ENCODE measurements at regions not wholly inside any gene's neighbourhood (a gene's known extent, or its start where the extent isn't known, plus 50 kb on each side); places are given as distances from the start of the nearest gene placed in this dataset.

GRCh38 chr2:64230540-64230939 lies 86.3 kb upstream of the PELI1 start:
- H3K18ac ChIP-seq (ENCODE audit: low read depth in 1 of 2, low read length in 2 of 2), result no peak overlapping the region
- H4K8ac ChIP-seq (ENCODE audit: low read length), result no peak overlapping the region
- H2BK12ac ChIP-seq (ENCODE audit: low read length in 2 of 2), result no peak overlapping the region
- no peak overlapping the region for H3K14ac ChIP-seq (ENCODE audit: low read length in 2 of 2)
- H2BK15ac ChIP-seq (ENCODE audit: low read depth, poor library complexity, severe bottlenecking), result no peak overlapping the region
- no peak for DNase-seq
- H3K4me3 ChIP-seq (ENCODE audit: insufficient read depth in 1 of 2, low read depth in 1 of 2, low read length in 2 of 2), result no peak overlapping the region
- H3K79me1 ChIP-seq (replicated peaks; ENCODE audit: low read length, poor library complexity, severe bottlenecking), result no peaks in the 10 kb centered on the region
- H3K27me3 ChIP-seq (ENCODE audit: control insufficient read depth in 1 of 2, insufficient read depth in 1 of 2, low read length in 2 of 2), result peaks cover 0 to 21% of the 10 kb centered on the region in 2 experiments
- no peaks in the 10 kb centered on the region for H3K9me3 ChIP-seq (ENCODE audit: control insufficient read depth, low read length)
- H4K91ac ChIP-seq (ENCODE audit: low read length), result no peak overlapping the region
- no peaks in the 10 kb centered on the region for H3K36me3 ChIP-seq (ENCODE audit: control insufficient read depth in 1 of 2, insufficient read depth in 2 of 2, low read depth in 1 of 2, low read length in 2 of 2)
- H3K9ac ChIP-seq (ENCODE audit: low read length), result no peak overlapping the region
- H3K27ac ChIP-seq (ENCODE audit: low read length, poor library complexity, severe bottlenecking), result no peak overlapping the region
- H3K23ac ChIP-seq (ENCODE audit: low read length in 2 of 2), result no peak overlapping the region
- no peak overlapping the region for H3K4ac ChIP-seq (ENCODE audit: low read depth in 1 of 2, low read length in 2 of 2)
- H2AK5ac ChIP-seq (ENCODE audit: low read length, severe bottlenecking), result no peak overlapping the region
- no peak overlapping the region for H3K4me2 ChIP-seq (ENCODE audit: low read length, poor library complexity, severe bottlenecking)
- H3K4me1 ChIP-seq (ENCODE audit: control insufficient read depth, insufficient read depth, low read depth, low read length), result peaks cover 3% of the 10 kb centered on the region
- no peak overlapping the region for H2AFZ ChIP-seq (ENCODE audit: low read depth, low read length)
- no peak overlapping the region for H2BK120ac ChIP-seq (ENCODE audit: low read depth, low read length)
- no peak overlapping the region for H2BK5ac ChIP-seq (ENCODE audit: low read depth, low read length, poor library complexity, severe bottlenecking)

- no peak overlapping the region for H3K27ac ChIP-seq (ENCODE audit: low read length, poor library complexity, severe bottlenecking)
- no peak overlapping the region for H2BK15ac ChIP-seq (ENCODE audit: low read depth, poor library complexity, severe bottlenecking)
- no peak overlapping the region for H2BK120ac ChIP-seq (ENCODE audit: low read depth, low read length)
- H2BK12ac ChIP-seq (ENCODE audit: low read length in 2 of 2), result no peak overlapping the region
- H4K8ac ChIP-seq (ENCODE audit: low read length), result no peak overlapping the region
- no peak overlapping the region for H2AFZ ChIP-seq (ENCODE audit: low read depth, low read length)
- H2BK5ac ChIP-seq (ENCODE audit: low read depth, low read length, poor library complexity, severe bottlenecking), result no peak overlapping the region
- H3K4ac ChIP-seq (ENCODE audit: low read depth in 1 of 2, low read length in 2 of 2), result no peak overlapping the region
- H3K4me3 ChIP-seq (ENCODE audit: insufficient read depth in 1 of 2, low read depth in 1 of 2, low read length in 2 of 2), result no peak overlapping the region
- no peaks in the 10 kb centered on the region for H3K36me3 ChIP-seq (ENCODE audit: control insufficient read depth in 1 of 2, insufficient read depth in 2 of 2, low read depth in 1 of 2, low read length in 2 of 2)
- no peaks in the 10 kb centered on the region for H3K79me1 ChIP-seq (replicated peaks; ENCODE audit: low read length, poor library complexity, severe bottlenecking)
- H3K9me3 ChIP-seq (ENCODE audit: control insufficient read depth, low read length), result no peaks in the 10 kb centered on the region
- peaks cover 3% of the 10 kb centered on the region for H3K4me1 ChIP-seq (ENCODE audit: control insufficient read depth, insufficient read depth, low read depth, low read length)
- H3K4me2 ChIP-seq (ENCODE audit: low read length, poor library complexity, severe bottlenecking), result no peak overlapping the region
- H3K9ac ChIP-seq (ENCODE audit: low read length), result no peak overlapping the region
- no peak overlapping the region for H3K23ac ChIP-seq (ENCODE audit: low read length in 2 of 2)
- no peak overlapping the region for H3K18ac ChIP-seq (ENCODE audit: low read depth in 1 of 2, low read length in 2 of 2)
- peaks cover 0 to 21% of the 10 kb centered on the region in 2 experiments for H3K27me3 ChIP-seq (ENCODE audit: control insufficient read depth in 1 of 2, insufficient read depth in 1 of 2, low read length in 2 of 2)
- H4K91ac ChIP-seq (ENCODE audit: low read length), result no peak overlapping the region
- 99% methylated on average over 2 of the region's 2 CpGs for WGBS
- H3K14ac ChIP-seq (ENCODE audit: low read length in 2 of 2), result no peak overlapping the region
- peak overlapping the region; percentile 85 for H2AK5ac ChIP-seq (ENCODE audit: low read length, severe bottlenecking)
- no peak for DNase-seq
These were observed 88.0 kb upstream of the PELI1 start for GRCh38 chr2:64232266-64232665.

- H4K8ac ChIP-seq (ENCODE audit: low read length), result no peak overlapping the region
- no peak overlapping the region for H3K4ac ChIP-seq (ENCODE audit: low read depth in 1 of 2, low read length in 2 of 2)
- no peak overlapping the region for H2BK12ac ChIP-seq (ENCODE audit: low read length in 2 of 2)
- H3K4me3 ChIP-seq (ENCODE audit: insufficient read depth in 1 of 2, low read depth in 1 of 2, low read length in 2 of 2), result no peak overlapping the region
- 81% methylated on average over 4 of the region's 4 CpGs for WGBS
- peak; percentile 21 for DNase-seq
- H3K4me1 ChIP-seq (ENCODE audit: control insufficient read depth, insufficient read depth, low read depth, low read length), result peaks cover 3% of the 10 kb centered on the region
- H3K9ac ChIP-seq (ENCODE audit: low read length), result no peak overlapping the region
- H2BK120ac ChIP-seq (ENCODE audit: low read depth, low read length), result no peak overlapping the region
- no peak overlapping the region for H2AFZ ChIP-seq (ENCODE audit: low read depth, low read length)
- no peak overlapping the region for H2BK5ac ChIP-seq (ENCODE audit: low read depth, low read length, poor library complexity, severe bottlenecking)
- H3K14ac ChIP-seq (ENCODE audit: low read length in 2 of 2), result no peak overlapping the region
- H2BK15ac ChIP-seq (ENCODE audit: low read depth, poor library complexity, severe bottlenecking), result no peak overlapping the region
- H3K18ac ChIP-seq (ENCODE audit: low read depth in 1 of 2, low read length in 2 of 2), result no peak overlapping the region
- H2AK5ac ChIP-seq (ENCODE audit: low read length, severe bottlenecking), result no peak overlapping the region
- H3K9me3 ChIP-seq (ENCODE audit: control insufficient read depth, low read length), result no peaks in the 10 kb centered on the region
- no peaks in the 10 kb centered on the region for H3K79me1 ChIP-seq (replicated peaks; ENCODE audit: low read length, poor library complexity, severe bottlenecking)
- H3K23ac ChIP-seq (ENCODE audit: low read length in 2 of 2), result no peak overlapping the region
- no peaks in the 10 kb centered on the region for H3K36me3 ChIP-seq (ENCODE audit: control insufficient read depth in 1 of 2, insufficient read depth in 2 of 2, low read depth in 1 of 2, low read length in 2 of 2)
- H3K4me2 ChIP-seq (ENCODE audit: low read length, poor library complexity, severe bottlenecking), result no peak overlapping the region
- H4K91ac ChIP-seq (ENCODE audit: low read length), result no peak overlapping the region
- H3K27ac ChIP-seq (ENCODE audit: low read length, poor library complexity, severe bottlenecking), result no peak overlapping the region
- peaks cover 0 to 21% of the 10 kb centered on the region in 2 experiments for H3K27me3 ChIP-seq (ENCODE audit: control insufficient read depth in 1 of 2, insufficient read depth in 1 of 2, low read length in 2 of 2)
These were observed 89.2 kb upstream of the PELI1 start for GRCh38 chr2:64233376-64233922.

- H4K8ac ChIP-seq (ENCODE audit: low read length), result no peak overlapping the region
- no peak overlapping the region for H3K23ac ChIP-seq (ENCODE audit: low read length in 2 of 2)
- no peak overlapping the region for H2BK12ac ChIP-seq (ENCODE audit: low read length in 2 of 2)
- H3K4ac ChIP-seq (ENCODE audit: low read depth in 1 of 2, low read length in 2 of 2), result no peak overlapping the region
- peak overlapping the region; percentile 69 for H2AK5ac ChIP-seq (ENCODE audit: low read length, severe bottlenecking)
- H3K4me2 ChIP-seq (ENCODE audit: low read length, poor library complexity, severe bottlenecking), result no peak overlapping the region
- H2BK15ac ChIP-seq (ENCODE audit: low read depth, poor library complexity, severe bottlenecking), result no peak overlapping the region
- no peaks in the 10 kb centered on the region for H3K9me3 ChIP-seq (ENCODE audit: control insufficient read depth, low read length)
- no peak overlapping the region for H3K27ac ChIP-seq (ENCODE audit: low read length, poor library complexity, severe bottlenecking)
- no peak overlapping the region for H3K14ac ChIP-seq (ENCODE audit: low read length in 2 of 2)
- no peak overlapping the region for H2BK5ac ChIP-seq (ENCODE audit: low read depth, low read length, poor library complexity, severe bottlenecking)
- no peak overlapping the region for H2AFZ ChIP-seq (ENCODE audit: low read depth, low read length)
- H4K91ac ChIP-seq (ENCODE audit: low read length), result no peak overlapping the region
- no peak overlapping the region for H3K18ac ChIP-seq (ENCODE audit: low read depth in 1 of 2, low read length in 2 of 2)
- H3K36me3 ChIP-seq (ENCODE audit: control insufficient read depth in 1 of 2, insufficient read depth in 2 of 2, low read depth in 1 of 2, low read length in 2 of 2), result no peaks in the 10 kb centered on the region
- no peak overlapping the region for H3K4me3 ChIP-seq (ENCODE audit: insufficient read depth in 1 of 2, low read depth in 1 of 2, low read length in 2 of 2)
- H3K4me1 ChIP-seq (ENCODE audit: control insufficient read depth, insufficient read depth, low read depth, low read length), result peaks cover 3% of the 10 kb centered on the region
- peaks cover 0 to 21% of the 10 kb centered on the region in 2 experiments for H3K27me3 ChIP-seq (ENCODE audit: control insufficient read depth in 1 of 2, insufficient read depth in 1 of 2, low read length in 2 of 2)
- H3K79me1 ChIP-seq (replicated peaks; ENCODE audit: low read length, poor library complexity, severe bottlenecking), result no peaks in the 10 kb centered on the region
- no peak overlapping the region for H3K9ac ChIP-seq (ENCODE audit: low read length)
- DNase-seq, result no peak
- no peak overlapping the region for H2BK120ac ChIP-seq (ENCODE audit: low read depth, low read length)
- 91% methylated on average over 5 of the region's 5 CpGs for WGBS
These were observed 89.9 kb upstream of the PELI1 start for GRCh38 chr2:64234150-64234549.
